T-cell (primary cell): ENCODE measurements at regions not wholly inside any gene's neighbourhood (a gene's known extent, or its start where the extent isn't known, plus 50 kb on each side); places are given as distances from the start of the nearest gene placed in this dataset.
"Not testable (repeated sequence)": the region's sequence is repeated elsewhere in the genome, so short reads cannot be mapped to it uniquely, and the experiment has no call there.

Experiments
- ATAC-seq, 4 experiments: fragments of 200-7000 bp in 3 of 4; fragments of 150-1000 bp in 1 of 4; cut with Tn5 transposase; replicated peaks in 1 of 4; 1 replicate in 3 of 4; 2 replicates in 1 of 4; pipeline ENCODE4 v1.10.0; 2021; ENCODE audit warnings: moderate library complexity in 3 of 4, mild to moderate bottlenecking in 2 of 4, moderate number of reproducible peaks in 1 of 4
- CTCF ChIA-PET, 2 donors: fragments of 300-600 bp; sonication (Branson Sonifier 250); formaldehyde crosslinking; loops; one replicate each; lab custom pipeline; 2022; ENCODE audit warnings: antibody characterized with exemption in 2 of 2; lab: Charles Lee
- POLR2A ChIA-PET, 2 donors: fragments of 300-600 bp; sonication (Branson Sonifier 250); formaldehyde crosslinking; loops; one replicate each; lab custom pipeline; 2022; ENCODE audit warnings: antibody characterized with exemption in 2 of 2; lab: Charles Lee
- DNase-seq, 35 experiments: peaks; one replicate each; pipeline versions ENCODE4 v3.0.0 to v3.0.0-alpha.2; 2013 to 2023
- H3K27ac ChIP-seq: one replicate; pipeline ENCODE4 v1.5.1; 2013; ENCODE audit warnings: low read length
- H3K27me3 ChIP-seq, 2 experiments: replicated peaks in 1 of 2; 1 replicate in 1 of 2; 2 replicates in 1 of 2; pipeline versions ENCODE4 v1.6.1 to v1.7.0; 2013; ENCODE audit warnings: low read length in 1 of 2, mixed read lengths in 1 of 2; ENCODE audit not compliant: control insufficient read depth in 2 of 2, insufficient read depth in 2 of 2; ENCODE audit errors: extremely low read depth in 1 of 2
- H3K36me3 ChIP-seq, 2 donors: 1 replicate in 1 of 2; 2 replicates in 1 of 2; pipeline versions ENCODE4 v1.6.1 to v1.7.0; 2013; ENCODE audit warnings: low read length in 1 of 2; ENCODE audit not compliant: control insufficient read depth in 2 of 2, insufficient read depth in 1 of 2; ENCODE audit errors: extremely low read depth in 1 of 2
- H3K4me1 ChIP-seq, 2 experiments: 1 replicate in 1 of 2; 2 replicates in 1 of 2; pipeline versions ENCODE4 v1.6.1 to v1.7.0; 2013; ENCODE audit warnings: low read length in 2 of 2, mixed read lengths in 1 of 2; ENCODE audit not compliant: insufficient read depth in 2 of 2, control insufficient read depth in 1 of 2; ENCODE audit errors: extremely low read depth in 1 of 2
- H3K4me3 ChIP-seq, 2 donors: 1 replicate in 1 of 2; 2 replicates in 1 of 2; pipeline versions ENCODE4 v1.5.1 to v1.7.0; 2013; ENCODE audit warnings: mild to moderate bottlenecking in 2 of 2, low read length in 1 of 2, moderate library complexity in 1 of 2; ENCODE audit not compliant: control insufficient read depth in 1 of 2; ENCODE audit errors: extremely low read depth in 1 of 2
- H3K9me3 ChIP-seq: 2 replicates; pipeline ENCODE4 v1.7.0; 2013
- H3K27ac Mint-ChIP-seq, 2 donors: one replicate each; pipeline ENCODE4 v1.8.0; 2020 to 2021; ENCODE audit warnings: mild to moderate bottlenecking in 2 of 2, mixed read lengths in 2 of 2
- H3K27me3 Mint-ChIP-seq, 2 donors: one replicate each; pipeline ENCODE4 v1.8.0; 2021 to 2022; ENCODE audit warnings: mixed read lengths in 2 of 2
- H3K36me3 Mint-ChIP-seq: one replicate; pipeline ENCODE4 v1.8.0; 2021; ENCODE audit warnings: mixed read lengths
- H3K4me1 Mint-ChIP-seq, 3 donors: one replicate each; pipeline ENCODE4 v1.8.0; 2020 to 2022; ENCODE audit warnings: mixed read lengths in 3 of 3, mild to moderate bottlenecking in 1 of 3
- H3K4me3 Mint-ChIP-seq, 3 donors: one replicate each; pipeline ENCODE4 v1.8.0; 2020 to 2022; ENCODE audit warnings: mild to moderate bottlenecking in 3 of 3, mixed read lengths in 3 of 3, moderate library complexity in 3 of 3
- H3K9me3 Mint-ChIP-seq, 3 donors: one replicate each; pipeline ENCODE4 v1.8.0; 2020 to 2022; ENCODE audit warnings: mixed read lengths in 3 of 3
- WGBS: methylation state at CpG from one replicate; pipeline ENCODE4 v1.1.5; 2013; ENCODE audit warnings: missing lambda C conversion rate; ENCODE audit not compliant: insufficient coverage; 5-methylcytosine and 5-hydroxymethylcytosine counted together

DNA sequence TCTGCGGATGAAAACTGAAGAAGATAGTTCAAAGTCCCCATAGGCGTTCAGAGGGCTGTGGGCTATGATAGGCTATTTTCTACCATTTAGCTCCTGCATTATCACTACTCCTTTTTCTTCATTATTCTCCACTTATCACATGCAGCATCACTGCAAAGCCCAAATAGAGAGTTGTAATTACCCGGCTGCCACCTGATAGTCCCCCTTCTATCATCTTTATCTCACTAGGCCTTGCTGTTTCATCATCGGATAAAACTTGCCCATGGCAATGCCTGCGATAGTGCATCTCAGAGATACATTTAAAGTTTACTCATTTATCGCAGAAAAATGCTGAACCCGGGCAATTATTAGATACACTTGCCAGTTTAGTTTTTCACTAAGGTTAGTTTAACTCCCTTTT lies 82.9 kb upstream of the SOX21 start:
- no peak overlapping the region for H3K4me3 ChIP-seq
- ChIA-PET POLR2A (no interaction called here), CTCF (no interaction called here)
- DNase-seq (no peak), ATAC-seq (no peak)
- no peaks in the 10 kb centered on the region for H3K9me3 Mint-ChIP-seq
- no peak overlapping the region for H3K27ac ChIP-seq
- H3K4me1 Mint-ChIP-seq = no peaks in the 10 kb centered on the region
- H3K36me3 ChIP-seq = no peaks in the 10 kb centered on the region
- peaks cover 3 to 7% of the 10 kb centered on the region in 2 donors for H3K27me3 Mint-ChIP-seq
- no peaks in the 10 kb centered on the region for H3K36me3 Mint-ChIP-seq
- H3K4me1 ChIP-seq = no peaks in the 10 kb centered on the region
- 92% methylated on average over 3 of the region's 7 CpGs for WGBS
- H3K27ac Mint-ChIP-seq = no peak overlapping the region
- no peaks in the 10 kb centered on the region for H3K9me3 ChIP-seq
- H3K27me3 ChIP-seq = no peaks in the 10 kb centered on the region
- no peak overlapping the region for H3K4me3 Mint-ChIP-seq

DNA sequence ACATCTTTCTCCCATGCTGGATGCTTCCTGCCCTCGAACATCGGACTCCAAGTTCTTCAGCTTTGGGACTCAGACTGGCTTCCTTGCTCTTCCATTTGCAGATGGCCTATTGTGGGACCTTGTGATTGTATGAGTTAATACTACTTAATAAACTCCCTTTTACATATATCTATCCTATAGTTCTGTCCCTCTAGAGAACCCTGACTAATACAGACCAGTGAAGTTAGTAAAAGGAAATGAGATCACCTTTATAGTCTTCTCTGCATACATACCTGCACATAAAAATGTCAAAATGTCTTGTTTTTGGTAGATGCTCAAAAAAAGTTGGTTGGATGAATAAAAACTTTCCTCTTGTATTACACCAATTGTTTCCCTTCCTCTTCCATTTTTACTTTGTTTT lies 73.9 kb upstream of the SOX21 start:
- POLR2A ChIA-PET, H3K36me3 Mint-ChIP-seq, CTCF ChIA-PET, H3K27ac Mint-ChIP-seq, H3K27me3 ChIP-seq, H3K36me3 ChIP-seq, H3K4me3 ChIP-seq, DNase-seq, H3K9me3 Mint-ChIP-seq, H3K9me3 ChIP-seq, H3K4me1 ChIP-seq, H3K27ac ChIP-seq, ATAC-seq, H3K4me3 Mint-ChIP-seq, H3K4me1 Mint-ChIP-seq: not testable (repeated sequence)
- 100% methylated on average over 1 of the region's 2 CpGs for WGBS
- peaks cover 3 to 12% of the 10 kb centered on the region in 2 donors for H3K27me3 Mint-ChIP-seq

DNA sequence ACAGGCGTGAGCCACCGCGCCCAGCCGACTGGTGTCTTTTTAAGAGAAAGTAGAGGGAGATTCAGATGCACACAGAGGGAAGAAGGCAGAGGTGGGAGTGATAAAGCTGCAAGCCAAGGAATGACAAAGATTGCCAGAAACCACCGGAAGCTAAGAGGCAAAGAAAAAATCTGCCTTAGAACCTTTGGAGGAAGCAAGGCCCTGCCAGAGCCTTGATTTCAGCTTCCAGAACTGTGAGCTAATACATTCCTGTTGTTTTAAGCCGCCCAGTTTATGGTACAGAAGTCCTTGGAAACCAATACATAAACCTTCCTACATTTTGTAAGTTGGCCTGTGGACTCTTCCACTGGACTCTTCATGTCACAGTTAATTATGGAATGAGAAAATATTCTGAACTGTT lies 71.7 kb upstream of the SOX21 start:
- Mint-ChIP-seq H3K9me3 (peaks cover 0 to 10% (median 0%) of the 10 kb centered on the region in 3 donors), H3K36me3 (no peaks in the 10 kb centered on the region), H3K27ac (no peak overlapping the region), H3K4me3 (no peak overlapping the region), H3K27me3 (peaks cover 0 to 14% of the 10 kb centered on the region in 2 donors), H3K4me1 (no peaks in the 10 kb centered on the region)
- no peaks in the 10 kb centered on the region for H3K9me3 ChIP-seq
- H3K36me3 ChIP-seq = no peaks in the 10 kb centered on the region
- peaks cover 0 to 2% of the 10 kb centered on the region in 2 experiments for H3K27me3 ChIP-seq
- H3K4me1 ChIP-seq = no peaks in the 10 kb centered on the region
- WGBS = 98% methylated on average over 4 of the region's 6 CpGs
- DNase-seq = no peak
- H3K4me3 ChIP-seq = no peak overlapping the region
- ATAC-seq = no peak
- H3K27ac ChIP-seq = no peak overlapping the region
- CTCF ChIA-PET = no interaction called here
- POLR2A ChIA-PET = no interaction called here

DNA sequence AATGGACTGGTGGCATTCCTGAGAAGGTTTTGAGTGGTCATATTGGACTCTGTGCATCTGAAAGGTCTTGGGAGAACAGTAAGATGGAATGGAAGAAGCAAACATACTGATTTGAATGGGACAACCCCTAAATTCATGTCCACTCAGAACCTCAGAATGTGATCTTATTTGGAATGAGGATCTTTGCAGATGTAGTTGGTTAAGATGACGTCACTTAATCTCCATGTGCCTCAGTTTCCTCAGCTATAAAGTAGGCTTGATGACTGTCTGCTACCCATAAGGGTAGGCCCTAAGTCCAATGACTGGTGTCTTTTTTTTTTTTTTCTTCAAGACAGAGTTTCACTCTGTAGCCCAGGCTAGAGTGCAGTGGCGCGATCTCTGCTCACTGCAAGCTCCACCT lies 71.1 kb upstream of the SOX21 start:
- 50% methylated on average over 1 of the region's 3 CpGs for WGBS
- no peak overlapping the region for H3K27ac ChIP-seq
- ATAC-seq = no peak
- peaks cover 0 to 13% of the 10 kb centered on the region in 2 donors for H3K27me3 Mint-ChIP-seq
- H3K4me3 Mint-ChIP-seq = no peak overlapping the region
- H3K9me3 Mint-ChIP-seq = peaks cover 0 to 10% (median 0%) of the 10 kb centered on the region in 3 donors
- H3K36me3 ChIP-seq = no peaks in the 10 kb centered on the region
- no peak overlapping the region for H3K27ac Mint-ChIP-seq
- no peaks in the 10 kb centered on the region for H3K9me3 ChIP-seq
- H3K27me3 ChIP-seq = no peaks in the 10 kb centered on the region
- H3K4me3 ChIP-seq = no peak overlapping the region
- no peak for DNase-seq
- H3K4me1 ChIP-seq = no peaks in the 10 kb centered on the region
- no peaks in the 10 kb centered on the region for H3K4me1 Mint-ChIP-seq
- H3K36me3 Mint-ChIP-seq = no peaks in the 10 kb centered on the region
- ChIA-PET POLR2A (no interaction called here), CTCF (no interaction called here)

DNA sequence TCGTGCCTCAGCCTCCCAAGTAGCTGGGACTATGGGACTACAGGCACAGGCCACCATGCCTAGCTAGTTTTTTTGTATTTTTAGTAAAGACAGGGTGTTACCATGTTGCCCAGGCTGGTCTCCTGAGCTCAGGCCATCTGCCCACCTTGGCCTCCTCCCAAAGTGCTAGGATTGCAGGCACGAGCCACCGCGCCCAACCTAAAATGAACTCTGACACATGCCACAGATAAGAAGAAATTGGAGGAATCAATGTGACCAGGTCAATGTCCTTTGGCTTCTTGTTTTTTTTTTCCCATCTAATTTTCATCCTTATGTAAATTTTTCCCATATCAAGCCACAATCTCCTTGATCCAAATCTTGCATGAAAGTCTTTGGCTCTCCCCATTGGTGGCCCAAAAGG lies 68.1 kb upstream of the SOX21 start:
- DNase-seq (no peak), ATAC-seq (no peak)
- no peaks in the 10 kb centered on the region for H3K4me1 ChIP-seq
- H3K4me1 Mint-ChIP-seq = no peaks in the 10 kb centered on the region
- no peak overlapping the region for H3K27ac Mint-ChIP-seq
- H3K4me3 Mint-ChIP-seq = no peak overlapping the region
- H3K4me3 ChIP-seq = no peak overlapping the region
- H3K27me3 Mint-ChIP-seq = peaks cover 0 to 7% of the 10 kb centered on the region in 2 donors
- no peak overlapping the region for H3K27ac ChIP-seq
- ChIA-PET POLR2A (no interaction called here), CTCF (no interaction called here)
- WGBS = 77% methylated on average over 4 of the region's 4 CpGs
- no peaks in the 10 kb centered on the region for H3K36me3 Mint-ChIP-seq
- no peaks in the 10 kb centered on the region for H3K36me3 ChIP-seq
- H3K9me3 Mint-ChIP-seq = peaks cover 0 to 10% (median 0%) of the 10 kb centered on the region in 3 donors
- no peaks in the 10 kb centered on the region for H3K9me3 ChIP-seq
- H3K27me3 ChIP-seq = no peaks in the 10 kb centered on the region

DNA sequence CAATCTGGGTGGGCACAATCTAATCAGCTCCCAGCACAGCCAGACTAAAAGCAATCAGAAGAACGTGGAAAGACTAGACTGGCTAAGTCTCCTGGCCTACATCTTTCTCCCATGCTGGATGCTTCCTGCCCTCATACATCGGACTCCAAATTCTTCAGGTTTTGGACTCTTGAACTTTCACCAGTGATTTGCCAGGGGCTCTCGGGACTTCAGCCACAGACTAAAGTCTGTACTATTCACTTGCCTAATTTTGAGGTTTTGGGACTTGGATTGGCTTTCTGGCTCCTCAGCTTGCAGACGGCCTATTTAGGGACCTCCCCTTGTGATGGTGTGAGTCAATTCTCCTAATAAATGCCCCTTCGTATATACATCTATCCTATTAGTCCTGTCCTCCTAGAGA lies 66.6 kb upstream of the SOX21 start:
- H3K9me3 Mint-ChIP-seq = peaks cover 0 to 10% (median 0%) of the 10 kb centered on the region in 3 donors
- H3K4me1 ChIP-seq = no peaks in the 10 kb centered on the region
- ChIA-PET CTCF (no interaction called here), POLR2A (no interaction called here)
- no peaks in the 10 kb centered on the region for H3K36me3 Mint-ChIP-seq
- H3K27me3 Mint-ChIP-seq = peaks cover 3 to 4% of the 10 kb centered on the region in 2 donors
- H3K27ac Mint-ChIP-seq = no peak overlapping the region
- WGBS = 67% methylated on average over 3 of the region's 5 CpGs
- H3K9me3 ChIP-seq = no peaks in the 10 kb centered on the region
- no peak overlapping the region for H3K27ac ChIP-seq
- H3K4me3 Mint-ChIP-seq = no peak overlapping the region
- no peaks in the 10 kb centered on the region for H3K36me3 ChIP-seq
- no peak overlapping the region for H3K4me3 ChIP-seq
- H3K4me1 Mint-ChIP-seq = no peaks in the 10 kb centered on the region
- peaks cover 0 to 2% of the 10 kb centered on the region in 2 experiments for H3K27me3 ChIP-seq
- no peak for ATAC-seq
- DNase-seq = no peak

DNA sequence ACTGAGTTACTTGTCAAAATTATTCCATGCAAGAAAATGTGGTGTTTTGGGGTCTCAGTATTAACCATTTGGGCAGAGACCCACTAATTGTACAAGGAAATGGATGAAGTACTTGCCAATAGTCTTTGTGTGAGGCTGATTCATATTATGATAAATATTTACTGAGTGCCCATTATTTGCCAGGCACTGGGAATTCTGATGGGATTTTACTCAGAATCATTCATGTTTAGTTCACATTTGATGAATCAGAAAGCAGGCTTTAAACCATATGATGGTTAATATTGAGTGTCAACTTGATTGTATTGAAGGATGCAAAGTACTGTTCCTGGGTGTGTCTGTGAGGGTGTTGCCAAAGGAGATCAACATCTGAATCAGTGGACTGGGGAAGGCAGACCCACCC lies 66.2 kb upstream of the SOX21 start:
- Histone ChIP-seq H3K27ac (no peak overlapping the region), H3K36me3 (no peaks in the 10 kb centered on the region), H3K27me3 (peaks cover 0 to 2% of the 10 kb centered on the region in 2 experiments), H3K4me1 (no peaks in the 10 kb centered on the region), H3K9me3 (no peaks in the 10 kb centered on the region), H3K4me3 (no peak overlapping the region)
- H3K27me3 Mint-ChIP-seq = peaks cover 3 to 4% of the 10 kb centered on the region in 2 donors
- H3K4me3 Mint-ChIP-seq = no peak overlapping the region
- no peaks in the 10 kb centered on the region for H3K4me1 Mint-ChIP-seq
- no peak for ATAC-seq
- no peaks in the 10 kb centered on the region for H3K36me3 Mint-ChIP-seq
- H3K9me3 Mint-ChIP-seq = peaks cover 0 to 10% (median 0%) of the 10 kb centered on the region in 3 donors
- DNase-seq = no peak
- H3K27ac Mint-ChIP-seq = no peak overlapping the region
- ChIA-PET POLR2A (interaction anchor here in 1 of 2 donors (0.7 kb wide), 1 partner anchor 1934 kb away, joined by 3 read pairs; no protein-coding TSS in a partner anchor), CTCF (interaction anchor here in 1 of 2 donors (0.6 kb wide), 1 partner anchor 1729 kb away, joined by 3 read pairs; no protein-coding TSS in a partner anchor)
